ENCODE measurements at regions not wholly inside any gene's neighbourhood (a gene's known extent, or its start where the extent isn't known, plus 50 kb on each side); places are given as distances from the start of the nearest gene placed in this dataset.

DNA sequence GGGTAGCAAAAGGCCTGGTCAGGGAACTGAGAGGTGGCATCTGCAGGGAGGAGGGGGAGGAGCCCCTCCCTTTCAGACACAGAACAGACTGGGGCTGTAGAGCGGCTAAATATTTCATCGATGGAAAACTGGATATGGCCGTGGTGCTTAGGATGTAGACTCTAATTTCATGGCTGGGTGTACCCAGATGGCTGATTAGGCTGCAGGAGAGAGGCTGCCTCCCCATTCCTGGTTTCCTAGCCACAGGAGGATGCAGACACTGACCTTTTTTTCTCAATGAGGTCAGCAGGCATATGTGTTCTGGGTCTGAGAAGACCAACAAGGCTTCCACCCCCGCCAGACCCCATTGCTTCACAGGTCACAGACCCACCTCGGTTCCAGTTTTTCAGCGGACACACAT lies 58.1 kb upstream of the CALM2 start:
- DNase-seq, result no peak

GRCh38 chr2:47232738-47233415 lies 56.6 kb upstream of the CALM2 start:
- no peak for DNase-seq

- no peak for DNase-seq
Observed at GRCh38 chr2:47230418-47230817, 54.1 kb upstream of the CALM2 start.

GRCh38 chr2:47227532-47228279 lies 51.4 kb upstream of the CALM2 start:
- no peak for DNase-seq

GRCh38 chr2:47226923-47227220 lies 50.6 kb upstream of the CALM2 start:
- DNase-seq, result no peak

DNA sequence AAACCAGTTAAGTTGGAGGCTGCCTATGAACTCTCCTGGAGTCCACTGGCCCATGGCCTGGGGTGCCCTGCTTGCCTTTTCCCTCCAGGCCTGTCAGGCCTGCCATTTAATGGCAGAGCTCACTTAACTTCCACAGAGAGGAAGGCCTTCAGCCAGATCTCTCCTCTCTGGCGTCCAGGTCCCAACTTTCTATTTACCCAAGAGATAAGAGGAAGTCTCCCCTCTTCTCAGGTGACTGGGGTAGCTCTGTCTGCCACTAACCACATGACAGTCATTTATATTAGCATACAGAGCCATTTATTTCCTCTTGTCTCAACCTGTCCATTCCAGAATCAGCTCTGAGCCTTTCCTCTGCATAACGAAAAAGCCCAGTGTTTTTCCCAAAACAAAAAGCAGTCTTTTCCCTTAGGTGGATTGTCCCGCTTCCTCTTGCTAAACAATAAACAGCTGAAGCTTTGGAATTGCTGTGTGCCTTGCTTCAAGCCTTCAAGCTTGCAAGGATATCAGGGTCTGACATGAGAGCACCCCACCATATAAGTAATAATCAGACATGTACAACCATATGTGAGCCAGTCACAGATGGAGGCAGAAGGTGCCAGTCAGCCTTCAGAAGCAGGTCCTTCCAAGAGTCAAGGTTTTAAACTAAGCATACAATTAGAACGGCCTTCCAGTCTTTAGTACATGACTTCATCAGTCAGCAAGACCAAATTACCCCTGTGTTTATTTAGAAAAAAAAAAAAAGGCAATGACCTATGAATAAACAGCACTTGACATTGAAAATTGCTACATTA lies 50.0 kb upstream of the CALM2 start:
- no peak for DNase-seq
